Body of pancreas (tissue), 4 donors: ENCODE measurements at regions not wholly inside any gene's neighbourhood (a gene's known extent, or its start where the extent isn't known, plus 50 kb on each side); places are given as distances from the start of the nearest gene placed in this dataset.
A peak's percentile ranks its signal among the peaks of the same experiment; 100 is the strongest.

Source experiments
- ATAC-seq: fragments of 150-250 bp; one replicate; pipeline ENCODE4 v1.9.1; 2016
- DNase-seq, 4 donors: peaks; one replicate each; pipeline ENCODE4 v3.0.0-alpha.2; 2019
- H3K27ac ChIP-seq, 4 donors: fragments of 200-600 bp; sonication (generic); 1 replicate in 3 of 4; 2 replicates in 1 of 4; pipeline versions ENCODE4 v1.5.1 to v1.6.1; 2016 to 2019; ENCODE audit warnings: mild to moderate bottlenecking in 1 of 4, mixed read lengths in 1 of 4, moderate library complexity in 1 of 4
- H3K27me3 ChIP-seq, 2 donors: fragments of 200-600 bp; sonication (generic); one replicate each; pipeline ENCODE4 v1.6.0; 2016; ENCODE audit warnings: mild to moderate bottlenecking in 1 of 2
- H3K36me3 ChIP-seq, 2 donors: fragments of 200-600 bp; sonication (generic); replicated peaks in 1 of 2; 2 replicates each; pipeline ENCODE4 v1.5.1; 2016; ENCODE audit warnings: low read depth in 2 of 2; ENCODE audit not compliant: insufficient read depth in 1 of 2
- H3K4me1 ChIP-seq: fragments of 200-600 bp; sonication (generic); one replicate; pipeline ENCODE4 v1.6.0; 2016
- H3K4me3 ChIP-seq, 2 donors: fragments of 200-600 bp; sonication (generic); 1 replicate in 1 of 2; 2 replicates in 1 of 2; pipeline ENCODE4 v1.5.1; 2016 to 2019
- H3K9me3 ChIP-seq, 3 donors: fragments of 200-600 bp; sonication (generic); 1 replicate in 2 of 3; 2 replicates in 1 of 3; pipeline ENCODE4 v1.5.1; 2016
- CTCF ChIP-seq, 7 experiments: fragments of 450-650 bp in 4 of 7; fragments of 200-600 bp in 3 of 7; sonication (generic) in 3 of 7; IDR thresholded peaks; one replicate each; pipeline ENCODE4 v1.5.1; 2016 to 2019; ENCODE audit warnings: antibody characterized with exemption in 7 of 7
- POLR2A ChIP-seq, 3 donors: fragments of 450-650 bp; IDR thresholded peaks; one replicate each; pipeline ENCODE4 v1.6.1; 2016; ENCODE audit warnings: antibody characterized with exemption in 3 of 3, mild to moderate bottlenecking in 2 of 3
- WGBS, 2 donors: methylation state at CpG; one replicate each; pipeline ENCODE4 v1.1.5; 2017; 5-methylcytosine and 5-hydroxymethylcytosine counted together
- intact Hi-C: fragments of 100-400 bp; cut with DNase I; formaldehyde crosslinking; loops from one replicate; pipeline ENCODE4 v1.15.1; 2023

GRCh38 chr14:99072956-99073355 is 199.0 kb downstream of the BCL11B start:
- no peaks in the 10 kb centered on the region for H3K4me1 ChIP-seq
- ATAC-seq (no peak), DNase-seq (no peak)
- H3K9me3 ChIP-seq: peaks cover 0 to 6% (median 0%) of the 10 kb centered on the region in 3 donors
- H3K36me3 ChIP-seq: no peaks in the 10 kb centered on the region
- TF ChIP-seq POLR2A (IDR thresholded peaks at IDR 0.05) (no peak), CTCF (IDR thresholded peaks at IDR 0.05) (no peak)
- intact Hi-C loops: no loop called here
- no peak overlapping the region for H3K27ac ChIP-seq
- no peak overlapping the region for H3K4me3 ChIP-seq
- no peaks in the 10 kb centered on the region for H3K27me3 ChIP-seq
- WGBS, 2 donors: 72 to 80% methylated on average over 5 to 6 of the region's 6 CpGs

GRCh38 chr14:99073431-99073830 is 198.6 kb downstream of the BCL11B start:
- peaks cover 0 to 6% (median 0%) of the 10 kb centered on the region in 3 donors for H3K9me3 ChIP-seq
- intact Hi-C loops: no loop called here
- DNase-seq (no peak), ATAC-seq (no peak)
- TF ChIP-seq CTCF (IDR thresholded peaks at IDR 0.05) (no peak), POLR2A (IDR thresholded peaks at IDR 0.05) (no peak)
- H3K27ac ChIP-seq: no peak overlapping the region
- H3K4me1 ChIP-seq: no peaks in the 10 kb centered on the region
- H3K27me3 ChIP-seq: no peaks in the 10 kb centered on the region
- 53% methylated on average over 4 to 6 of the region's 6 CpGs for WGBS, 2 donors
- H3K36me3 ChIP-seq: no peaks in the 10 kb centered on the region
- H3K4me3 ChIP-seq: no peak overlapping the region

GRCh38 chr14:99075061-99075460 is 196.9 kb downstream of the BCL11B start:
- ATAC-seq (no peak), DNase-seq (peak in 1 of 4 donors; percentile 19)
- Histone ChIP-seq H3K36me3 (no peaks in the 10 kb centered on the region), H3K9me3 (peaks cover 0 to 6% (median 0%) of the 10 kb centered on the region in 3 donors), H3K4me3 (no peak overlapping the region), H3K27me3 (no peaks in the 10 kb centered on the region), H3K27ac (no peak overlapping the region), H3K4me1 (no peaks in the 10 kb centered on the region)
- TF ChIP-seq POLR2A (IDR thresholded peaks at IDR 0.05) (no peak), CTCF (IDR thresholded peaks at IDR 0.05) (no peak)
- 63 to 77% methylated on average over 11 of the region's 11 CpGs for WGBS, 2 donors
- intact Hi-C loops: no loop called here

GRCh38 chr14:99075771-99076375 is 196.1 kb downstream of the BCL11B start:
- H3K4me1 ChIP-seq: no peaks in the 10 kb centered on the region
- no peak for TF ChIP-seq CTCF (IDR thresholded peaks at IDR 0.05)
- no peak for TF ChIP-seq POLR2A (IDR thresholded peaks at IDR 0.05)
- H3K36me3 ChIP-seq: no peaks in the 10 kb centered on the region
- H3K27me3 ChIP-seq: no peaks in the 10 kb centered on the region
- no peak overlapping the region for H3K27ac ChIP-seq
- no peak overlapping the region for H3K4me3 ChIP-seq
- DNase-seq (no peak), ATAC-seq (no peak)
- WGBS, 2 donors: 43 to 54% methylated on average over 5 of the region's 5 CpGs
- peaks cover 0 to 5% (median 0%) of the 10 kb centered on the region in 3 donors for H3K9me3 ChIP-seq
- intact Hi-C loops: no loop called here
